ENCODE measurements at regions not wholly inside any gene's neighbourhood (a gene's known extent, or its start where the extent isn't known, plus 50 kb on each side); places are given as distances from the start of the nearest gene placed in this dataset.
"Not testable (repeated sequence)": the region's sequence is repeated elsewhere in the genome, so short reads cannot be mapped to it uniquely, and the experiment has no call there.

DNA sequence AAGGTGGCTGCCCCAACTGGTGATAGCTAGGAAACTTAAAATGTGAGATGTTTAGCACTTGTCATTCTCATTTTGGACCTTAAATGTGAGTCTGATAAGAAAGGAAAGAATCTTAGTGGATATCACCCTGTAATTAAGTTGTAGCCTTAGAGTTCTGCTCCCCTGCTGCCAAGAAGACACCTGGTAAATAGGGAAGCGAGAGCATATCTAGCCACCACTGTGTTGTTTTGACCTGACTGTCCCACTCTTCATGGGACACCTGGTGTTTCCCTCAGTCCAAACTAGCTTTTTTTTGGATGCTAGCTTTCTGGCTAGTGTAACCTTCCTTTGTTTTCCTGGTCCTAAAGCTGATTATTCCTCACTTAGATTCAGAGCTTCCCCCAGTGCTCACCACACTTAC is 357.6 kb downstream of the RAD51AP2 start:
- H3K4me2 ChIP-seq (ENCODE audit: low read length) = no peak overlapping the region
- no peak overlapping the region for H3K9ac ChIP-seq (ENCODE audit: low read depth, low read length)
- H3K4me1 ChIP-seq (ENCODE audit: control insufficient read depth, insufficient read depth, low read length) = peaks cover 5% of the 10 kb centered on the region
- no peaks in the 10 kb centered on the region for H3K27me3 ChIP-seq (ENCODE audit: control insufficient read depth, insufficient read depth, low read length)
- H3K4me3 ChIP-seq (ENCODE audit: low read length) = no peak overlapping the region
- no peaks in the 10 kb centered on the region for H3K9me3 ChIP-seq (replicated peaks; ENCODE audit: low read length)
- H3K36me3 ChIP-seq (ENCODE audit: insufficient read depth, low read length) = no peaks in the 10 kb centered on the region

DNA sequence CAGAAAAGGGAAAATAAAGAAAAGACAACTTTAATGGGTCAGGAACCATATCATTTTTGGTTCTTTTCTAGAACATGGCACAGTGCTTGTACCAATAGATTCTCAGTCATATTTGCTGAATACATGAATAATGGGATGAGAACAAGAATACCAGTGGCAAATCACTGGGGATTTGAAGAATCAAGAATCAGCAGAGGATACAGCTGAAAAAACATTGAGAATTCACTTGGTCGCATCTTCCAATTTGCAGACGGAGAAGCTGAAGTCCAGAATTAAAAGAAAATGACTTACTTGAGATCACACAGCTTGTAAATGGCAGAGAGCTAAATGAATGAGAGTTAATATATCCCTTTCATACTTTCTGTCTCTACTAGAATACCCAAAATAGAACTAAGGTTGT is 362.2 kb downstream of the RAD51AP2 start:
- H3K9ac ChIP-seq (ENCODE audit: low read depth, low read length) = no peak overlapping the region
- H3K27me3 ChIP-seq (ENCODE audit: control insufficient read depth, insufficient read depth, low read length) = no peaks in the 10 kb centered on the region
- H3K4me3 ChIP-seq (ENCODE audit: low read length) = no peak overlapping the region
- no peak overlapping the region for H3K4me2 ChIP-seq (ENCODE audit: low read length)
- H3K9me3 ChIP-seq (replicated peaks; ENCODE audit: low read length) = no peaks in the 10 kb centered on the region
- H3K36me3 ChIP-seq (ENCODE audit: insufficient read depth, low read length) = no peaks in the 10 kb centered on the region
- H3K4me1 ChIP-seq (ENCODE audit: control insufficient read depth, insufficient read depth, low read length) = no peaks in the 10 kb centered on the region

DNA sequence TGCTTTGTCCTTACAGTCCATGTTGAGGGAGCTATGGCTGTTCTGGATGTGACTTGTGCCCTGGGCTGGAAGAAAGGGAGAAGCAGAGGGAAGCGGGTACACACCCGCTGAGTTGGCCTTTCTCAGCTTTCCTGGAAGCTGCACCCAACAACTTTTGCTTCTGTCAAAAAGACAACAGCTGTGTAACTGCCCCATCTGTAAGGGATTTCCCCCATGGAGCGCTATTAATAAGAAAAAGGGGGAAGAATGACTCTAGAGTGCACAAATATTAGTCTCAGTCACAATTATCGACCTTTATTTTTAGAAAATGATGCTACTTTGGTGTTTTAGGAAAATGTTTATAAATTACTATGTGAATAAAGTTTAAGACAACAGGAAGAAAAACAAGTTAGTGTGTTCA is 368.3 kb downstream of the RAD51AP2 start:
- Histone ChIP-seq H3K4me3 (ENCODE audit: low read length) (no peak overlapping the region), H3K9ac (ENCODE audit: low read depth, low read length) (no peak overlapping the region), H3K36me3 (ENCODE audit: insufficient read depth, low read length) (no peaks in the 10 kb centered on the region), H3K27me3 (ENCODE audit: control insufficient read depth, insufficient read depth, low read length) (no peaks in the 10 kb centered on the region), H3K4me1 (ENCODE audit: control insufficient read depth, insufficient read depth, low read length) (no peaks in the 10 kb centered on the region), H3K4me2 (ENCODE audit: low read length) (no peak overlapping the region), H3K9me3 (replicated peaks; ENCODE audit: low read length) (no peaks in the 10 kb centered on the region)

DNA sequence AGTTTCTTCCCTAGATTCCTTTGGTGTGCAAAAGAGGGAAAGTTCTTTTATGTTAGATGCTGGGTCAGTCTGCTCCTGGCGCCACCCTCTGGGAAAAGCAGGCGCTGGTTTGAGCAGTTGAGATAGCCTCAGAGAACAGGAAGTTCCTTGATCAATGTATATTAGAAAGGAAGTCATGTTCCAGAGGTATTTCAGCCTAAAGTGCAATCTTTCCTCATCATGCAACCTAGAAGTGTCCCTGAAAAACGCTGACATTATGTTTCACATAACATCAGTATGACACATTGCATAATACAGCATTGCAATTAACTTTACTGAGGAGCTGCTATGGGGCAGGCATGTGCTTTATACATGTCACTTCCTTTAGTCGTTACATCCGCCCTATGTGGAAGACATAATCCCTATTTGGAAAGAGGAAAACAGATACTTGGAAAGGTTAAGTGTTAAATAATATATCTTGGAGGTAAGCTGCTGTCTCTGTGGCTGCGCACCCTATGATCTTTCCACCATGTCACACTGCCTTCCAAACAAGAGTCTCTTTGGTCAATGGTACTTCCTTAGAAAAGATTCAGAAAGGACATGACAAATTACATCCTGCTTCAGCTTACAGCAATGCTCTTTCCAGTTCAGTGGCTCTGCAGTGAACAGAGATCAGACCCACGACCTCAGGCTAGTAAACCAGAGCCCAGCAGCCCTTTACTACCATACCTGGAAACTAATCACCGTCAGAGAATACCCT is 369.7 kb downstream of the RAD51AP2 start:
- no peaks in the 10 kb centered on the region for H3K9me3 ChIP-seq (replicated peaks; ENCODE audit: low read length)
- no peak overlapping the region for H3K4me2 ChIP-seq (ENCODE audit: low read length)
- H3K4me3 ChIP-seq (ENCODE audit: low read length) = no peak overlapping the region
- no peaks in the 10 kb centered on the region for H3K27me3 ChIP-seq (ENCODE audit: control insufficient read depth, insufficient read depth, low read length)
- no peaks in the 10 kb centered on the region for H3K36me3 ChIP-seq (ENCODE audit: insufficient read depth, low read length)
- H3K4me1 ChIP-seq (ENCODE audit: control insufficient read depth, insufficient read depth, low read length) = no peaks in the 10 kb centered on the region
- no peak overlapping the region for H3K9ac ChIP-seq (ENCODE audit: low read depth, low read length)

DNA sequence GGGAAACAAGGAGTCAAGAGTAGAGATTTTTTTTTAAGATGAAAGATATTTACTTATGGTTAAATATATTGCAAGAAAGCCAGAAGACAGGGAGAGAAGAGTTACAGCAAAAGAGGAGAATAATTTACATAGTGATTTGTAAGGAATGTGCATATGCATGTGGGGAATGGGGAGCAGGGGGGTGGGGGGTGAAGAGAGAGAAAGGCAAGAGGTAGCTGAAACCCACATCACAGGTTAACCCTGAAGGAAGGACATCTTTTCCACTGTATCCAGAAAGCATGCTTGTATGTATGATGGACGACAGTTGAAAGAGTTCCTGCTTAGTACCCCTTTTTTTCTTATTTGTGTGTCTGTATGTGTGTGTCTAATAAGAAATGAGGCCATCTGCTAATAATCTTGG is 371.9 kb downstream of the RAD51AP2 start:
- no peaks in the 10 kb centered on the region for H3K27me3 ChIP-seq (ENCODE audit: control insufficient read depth, insufficient read depth, low read length)
- H3K4me1 ChIP-seq (ENCODE audit: control insufficient read depth, insufficient read depth, low read length) = no peaks in the 10 kb centered on the region
- H3K36me3 ChIP-seq (ENCODE audit: insufficient read depth, low read length) = no peaks in the 10 kb centered on the region
- H3K9me3 ChIP-seq (replicated peaks; ENCODE audit: low read length) = no peaks in the 10 kb centered on the region
- no peak overlapping the region for H3K4me3 ChIP-seq (ENCODE audit: low read length)
- H3K9ac ChIP-seq (ENCODE audit: low read depth, low read length) = no peak overlapping the region
- H3K4me2 ChIP-seq (ENCODE audit: low read length) = no peak overlapping the region

DNA sequence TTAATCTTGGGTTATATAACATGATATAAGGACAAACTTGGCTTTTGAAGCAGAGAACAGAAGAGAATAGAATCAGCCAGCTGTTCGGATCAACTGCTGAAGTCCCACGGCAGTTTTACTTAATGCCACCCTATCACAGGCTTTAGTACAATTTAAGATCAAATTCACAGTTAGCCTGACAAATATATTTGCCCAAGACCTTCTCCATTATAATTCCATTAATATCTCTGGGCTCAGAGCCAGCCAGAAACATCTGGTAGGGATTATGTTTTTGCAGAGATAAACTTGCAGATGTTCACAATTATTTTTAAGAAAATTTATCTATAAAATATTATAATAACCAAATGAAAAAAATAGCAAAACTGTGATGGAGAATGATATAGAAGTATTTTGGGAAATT is 381.4 kb downstream of the RAD51AP2 start:
- Histone ChIP-seq H3K9me3 (replicated peaks; ENCODE audit: low read length) (no peaks in the 10 kb centered on the region), H3K27me3 (ENCODE audit: control insufficient read depth, insufficient read depth, low read length) (no peaks in the 10 kb centered on the region), H3K4me3 (ENCODE audit: low read length) (no peak overlapping the region), H3K9ac (ENCODE audit: low read depth, low read length) (no peak overlapping the region), H3K36me3 (ENCODE audit: insufficient read depth, low read length) (no peaks in the 10 kb centered on the region), H3K4me2 (ENCODE audit: low read length) (no peak overlapping the region), H3K4me1 (ENCODE audit: control insufficient read depth, insufficient read depth, low read length) (no peaks in the 10 kb centered on the region)

DNA sequence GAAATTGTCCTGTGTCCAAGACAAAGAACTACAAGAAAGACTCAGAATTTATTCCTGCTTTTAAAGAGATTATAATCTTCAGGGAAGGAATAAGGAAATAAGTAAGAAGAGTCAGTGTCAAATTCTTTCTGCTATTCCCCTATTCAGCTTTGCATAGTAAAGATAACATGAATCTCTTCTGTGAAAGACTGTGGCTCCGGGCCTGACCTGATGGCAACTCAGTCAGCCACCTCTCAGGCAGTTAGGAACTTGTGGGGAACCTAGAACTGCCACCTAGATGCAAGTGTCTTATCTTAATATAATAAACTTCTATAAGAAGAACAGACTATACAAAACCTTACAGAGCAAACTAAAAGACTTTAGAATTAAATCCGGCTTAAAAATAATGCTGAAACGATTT is 382.0 kb downstream of the RAD51AP2 start:
- Histone ChIP-seq H3K4me3 (ENCODE audit: low read length) (no peak overlapping the region), H3K4me1 (ENCODE audit: control insufficient read depth, insufficient read depth, low read length) (no peaks in the 10 kb centered on the region), H3K4me2 (ENCODE audit: low read length) (no peak overlapping the region), H3K27me3 (ENCODE audit: control insufficient read depth, insufficient read depth, low read length) (no peaks in the 10 kb centered on the region), H3K9me3 (replicated peaks; ENCODE audit: low read length) (no peaks in the 10 kb centered on the region), H3K36me3 (ENCODE audit: insufficient read depth, low read length) (no peaks in the 10 kb centered on the region), H3K9ac (ENCODE audit: low read depth, low read length) (no peak overlapping the region)

DNA sequence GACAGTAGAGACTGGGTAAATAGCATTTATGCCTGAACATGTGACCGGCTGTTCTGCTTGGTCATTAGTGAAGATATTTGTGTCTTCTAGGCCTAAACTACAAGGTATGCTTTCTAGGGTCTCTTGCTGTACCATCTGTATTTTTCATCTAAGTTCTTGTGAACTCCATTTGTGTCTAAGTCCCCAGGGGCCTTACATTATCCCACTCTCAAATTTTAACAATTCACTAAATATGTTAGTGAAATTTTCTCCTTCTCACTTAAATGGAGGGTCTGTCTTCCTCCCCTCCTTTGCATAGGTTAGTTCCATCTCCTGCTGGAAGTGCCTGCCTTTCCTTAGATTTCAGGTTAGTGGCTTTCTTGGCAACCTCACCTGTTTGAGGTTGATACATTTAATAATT is 382.6 kb downstream of the RAD51AP2 start:
- Histone ChIP-seq H3K27me3 (ENCODE audit: control insufficient read depth, insufficient read depth, low read length) (no peaks in the 10 kb centered on the region), H3K4me3 (ENCODE audit: low read length) (no peak overlapping the region), H3K4me2 (ENCODE audit: low read length) (no peak overlapping the region), H3K9me3 (replicated peaks; ENCODE audit: low read length) (no peaks in the 10 kb centered on the region), H3K36me3 (ENCODE audit: insufficient read depth, low read length) (no peaks in the 10 kb centered on the region), H3K9ac (ENCODE audit: low read depth, low read length) (no peak overlapping the region), H3K4me1 (ENCODE audit: control insufficient read depth, insufficient read depth, low read length) (no peaks in the 10 kb centered on the region)

DNA sequence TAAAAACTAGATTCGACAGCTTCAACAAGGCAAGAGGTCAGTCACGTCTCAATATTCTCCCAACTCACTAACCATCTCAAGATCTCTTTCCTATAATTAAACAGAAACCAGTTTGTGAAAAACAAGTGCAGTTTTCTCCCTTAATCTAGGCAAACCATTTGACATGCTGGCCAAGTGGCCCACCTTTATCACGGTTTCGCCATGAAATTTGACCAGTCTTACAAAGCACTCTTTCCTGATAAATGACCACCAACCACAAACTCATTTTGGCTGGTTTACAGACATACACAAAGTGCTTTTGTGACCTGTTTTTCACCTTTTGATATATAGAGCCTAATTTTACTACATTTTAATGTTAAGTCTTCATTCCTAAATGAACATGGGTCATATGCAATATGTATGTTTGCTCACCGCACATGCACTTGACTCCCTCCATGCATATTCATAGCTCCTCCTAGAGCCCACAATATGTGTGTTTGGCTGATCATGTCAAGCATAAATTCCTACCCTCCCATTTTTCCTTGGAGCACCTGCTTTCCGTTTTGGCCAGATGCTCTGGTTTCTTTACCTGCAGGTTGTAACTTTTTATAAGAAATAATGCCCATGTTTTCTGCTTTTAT is 385.1 kb downstream of the RAD51AP2 start:
- Histone ChIP-seq H3K4me1 (ENCODE audit: control insufficient read depth, insufficient read depth, low read length) (no peaks in the 10 kb centered on the region), H3K27me3 (ENCODE audit: control insufficient read depth, insufficient read depth, low read length) (no peaks in the 10 kb centered on the region), H3K4me3 (ENCODE audit: low read length) (no peak overlapping the region), H3K36me3 (ENCODE audit: insufficient read depth, low read length) (no peaks in the 10 kb centered on the region), H3K9me3 (replicated peaks; ENCODE audit: low read length) (no peaks in the 10 kb centered on the region), H3K9ac (ENCODE audit: low read depth, low read length) (no peak overlapping the region), H3K4me2 (ENCODE audit: low read length) (no peak overlapping the region)

DNA sequence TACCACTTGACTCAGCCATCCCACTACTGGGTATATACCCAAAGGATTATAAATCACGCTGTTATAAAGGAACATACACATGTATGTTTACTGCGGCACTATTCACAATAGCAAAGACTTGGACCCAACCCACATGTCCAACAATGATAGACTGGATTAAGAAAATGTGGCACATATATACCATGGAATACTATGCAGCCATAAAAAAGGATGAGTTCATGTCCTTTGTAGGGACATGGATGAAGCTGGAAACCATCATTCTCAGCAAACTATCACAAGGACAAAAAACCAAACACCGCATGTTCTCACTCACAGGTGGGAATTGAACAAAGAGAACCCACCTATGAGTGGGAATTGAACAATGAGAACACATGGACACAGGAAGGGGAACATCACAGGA is 387.6 kb downstream of the RAD51AP2 start:
- H3K9ac ChIP-seq (ENCODE audit: low read depth, low read length); H3K9me3 ChIP-seq (replicated peaks; ENCODE audit: low read length); H3K27me3 ChIP-seq (ENCODE audit: control insufficient read depth, insufficient read depth, low read length); H3K4me2 ChIP-seq (ENCODE audit: low read length); H3K4me1 ChIP-seq (ENCODE audit: control insufficient read depth, insufficient read depth, low read length); H3K4me3 ChIP-seq (ENCODE audit: low read length); H3K36me3 ChIP-seq (ENCODE audit: insufficient read depth, low read length): not testable (repeated sequence)

DNA sequence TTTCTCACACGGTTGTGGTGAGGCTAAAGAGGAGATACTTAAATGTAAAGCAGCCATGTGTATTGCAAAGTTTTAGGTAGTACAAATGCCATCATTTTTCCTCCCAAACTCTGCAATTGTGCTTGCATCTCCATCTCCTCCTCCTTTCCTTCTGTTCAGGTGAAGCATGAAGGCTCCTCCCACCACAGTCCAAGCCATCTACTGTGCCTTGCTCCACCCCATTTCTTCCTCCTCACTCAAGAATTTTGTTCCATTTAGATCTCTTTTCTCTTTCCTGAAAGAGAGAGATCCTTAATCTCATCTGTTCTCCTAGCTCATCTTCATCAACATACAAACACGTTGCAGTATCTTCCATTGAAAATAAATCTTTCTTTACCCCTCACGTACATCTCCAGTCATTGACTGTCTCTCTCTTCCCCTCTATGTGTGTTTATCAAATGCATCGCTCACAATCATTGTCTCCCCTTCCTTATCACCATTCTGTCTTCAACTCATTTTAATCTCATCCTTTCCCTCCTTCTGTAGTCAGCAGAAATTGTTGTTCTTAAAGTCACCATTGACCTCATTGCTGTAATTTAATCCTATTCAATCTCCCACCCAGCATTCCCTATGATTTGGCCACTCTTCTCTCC is 392.1 kb downstream of the RAD51AP2 start:
- Histone ChIP-seq H3K9me3 (replicated peaks; ENCODE audit: low read length) (no peaks in the 10 kb centered on the region), H3K9ac (ENCODE audit: low read depth, low read length) (no peak overlapping the region), H3K27me3 (ENCODE audit: control insufficient read depth, insufficient read depth, low read length) (no peaks in the 10 kb centered on the region), H3K4me2 (ENCODE audit: low read length) (no peak overlapping the region), H3K36me3 (ENCODE audit: insufficient read depth, low read length) (no peaks in the 10 kb centered on the region), H3K4me1 (ENCODE audit: control insufficient read depth, insufficient read depth, low read length) (no peaks in the 10 kb centered on the region), H3K4me3 (ENCODE audit: low read length) (no peak overlapping the region)
